SU-DHL-6 (cell line): ENCODE measurements at regions not wholly inside any gene's neighbourhood (a gene's known extent, or its start where the extent isn't known, plus 50 kb on each side); places are given as distances from the start of the nearest gene placed in this dataset.

Experiments
- H2AFZ ChIP-seq: fragments of 200-600 bp; sonication (generic); 2 replicates; pipeline ENCODE4 v1.6.1; 2014; ENCODE audit warnings: low read depth, mild to moderate bottlenecking, moderate library complexity, mixed read lengths, antibody characterized with exemption, low read length; ENCODE audit not compliant: severe bottlenecking
- H3F3A ChIP-seq: fragments of 200-600 bp; shearing (Covaris generic); 2 replicates; pipeline ENCODE4 v1.6.0; 2016; ENCODE audit warnings: antibody characterized with exemption, mild to moderate bottlenecking; ENCODE audit not compliant: insufficient read depth
- H3K27ac ChIP-seq: fragments of 200-600 bp; sonication (generic); 2 replicates; pipeline ENCODE4 v1.5.1; 2016; ENCODE audit warnings: low read depth, mild to moderate bottlenecking, low read length, moderate library complexity, mixed read lengths
- H3K27me3 ChIP-seq: fragments of 200-600 bp; sonication (generic), shearing (Covaris generic); 2 replicates; pipeline ENCODE4 v1.6.0; 2014; ENCODE audit warnings: mild to moderate bottlenecking, low read length
- H3K36me3 ChIP-seq: fragments of 200-600 bp; sonication (generic); 2 replicates; pipeline ENCODE4 v1.6.1; 2014; ENCODE audit warnings: mild to moderate bottlenecking, low read length, mixed read lengths
- H3K4me2 ChIP-seq: fragments of 300-600, 200-600 bp; shearing (Covaris generic), sonication (generic); 2 replicates; pipeline ENCODE4 v1.6.0; 2014; ENCODE audit warnings: low read length, low read depth, mild to moderate bottlenecking; ENCODE audit not compliant: poor library complexity, severe bottlenecking
- H3K4me3 ChIP-seq: fragments of 200-600 bp; sonication (generic); 2 replicates; pipeline ENCODE4 v1.5.1; 2014; ENCODE audit warnings: antibody characterized with exemption, low read length, mild to moderate bottlenecking, mixed read lengths; ENCODE audit not compliant: insufficient read depth, poor library complexity, severe bottlenecking
- H3K79me2 ChIP-seq: fragments of 200-600 bp; sonication (generic); 2 replicates; pipeline ENCODE4 v1.6.1; 2014; ENCODE audit warnings: mild to moderate bottlenecking, low read length, moderate library complexity; ENCODE audit not compliant: insufficient read depth
- H3K9ac ChIP-seq: fragments of 200-600 bp; sonication (generic); 2 replicates; pipeline ENCODE4 v1.7.0; 2014; ENCODE audit warnings: mild to moderate bottlenecking, low read length
- H3K9me2 ChIP-seq: fragments of 200-600 bp; sonication (generic); replicated peaks from 2 replicates; pipeline ENCODE4 v1.6.1; 2014; ENCODE audit warnings: low read length; ENCODE audit not compliant: insufficient read depth
- H3K9me3 ChIP-seq: fragments of 200-600 bp; sonication (generic); 2 replicates; pipeline ENCODE4 v1.6.1; 2014; ENCODE audit warnings: low read length, mixed read lengths; ENCODE audit not compliant: insufficient read depth
- H4K20me1 ChIP-seq: fragments of 200-600 bp; sonication (generic); 2 replicates; pipeline ENCODE4 v1.6.1; 2014; ENCODE audit warnings: low read depth, mild to moderate bottlenecking, antibody characterized with exemption, low read length, moderate library complexity, mixed read lengths
- CTCF ChIP-seq: fragments of 200-600 bp; sonication (generic); IDR thresholded peaks from one replicate; pipeline ENCODE4 v1.5.1; 2017; ENCODE audit warnings: antibody characterized with exemption, mild to moderate bottlenecking, low read length, moderate library complexity; ENCODE audit not compliant: insufficient read depth, poor library complexity, severe bottlenecking
- EZH2phosphoT487 ChIP-seq: fragments of 200-600 bp; sonication (generic), shearing (Covaris generic); conservative IDR thresholded peaks from 2 replicates; pipeline ENCODE4 v1.6.1; 2018; ENCODE audit warnings: mild to moderate bottlenecking, antibody characterized with exemption, low read length, moderate library complexity, mixed read lengths

- H3K4me2 ChIP-seq: no peak overlapping the region
- H3K79me2 ChIP-seq: no peaks in the 10 kb centered on the region
- no peaks in the 10 kb centered on the region for H3F3A ChIP-seq
- no peak overlapping the region for H3K27ac ChIP-seq
- no peaks in the 10 kb centered on the region for H3K36me3 ChIP-seq
- no peaks in the 10 kb centered on the region for H4K20me1 ChIP-seq
- H2AFZ ChIP-seq: no peak overlapping the region
- H3K9me2 ChIP-seq: no peaks in the 10 kb centered on the region
- no peak overlapping the region for H3K4me3 ChIP-seq
- H3K27me3 ChIP-seq: no peaks in the 10 kb centered on the region
- H3K9me3 ChIP-seq: no peaks in the 10 kb centered on the region
- no peak overlapping the region for H3K9ac ChIP-seq
- TF ChIP-seq CTCF (no peak), EZH2phosphoT487 (no peak)
These were observed 124.4 kb downstream of the FBXO15 start for GRCh38 chr18:74023220-74023619.

- H2AFZ ChIP-seq: no peak overlapping the region
- H3K4me3 ChIP-seq: no peak overlapping the region
- H3K27ac ChIP-seq: no peak overlapping the region
- no peak overlapping the region for H3K4me2 ChIP-seq
- no peaks in the 10 kb centered on the region for H3K79me2 ChIP-seq
- no peaks in the 10 kb centered on the region for H3K36me3 ChIP-seq
- no peak overlapping the region for H3K9ac ChIP-seq
- H3K27me3 ChIP-seq: no peaks in the 10 kb centered on the region
- TF ChIP-seq CTCF (no peak), EZH2phosphoT487 (no peak)
- no peaks in the 10 kb centered on the region for H3K9me3 ChIP-seq
- H3K9me2 ChIP-seq: no peaks in the 10 kb centered on the region
- no peaks in the 10 kb centered on the region for H3F3A ChIP-seq
- H4K20me1 ChIP-seq: no peaks in the 10 kb centered on the region
These were observed 127.8 kb downstream of the FBXO15 start for GRCh38 chr18:74019864-74020263.

GRCh38 chr18:74013955-74014354 lies 133.7 kb downstream of the FBXO15 start:
- H3K27me3 ChIP-seq: no peaks in the 10 kb centered on the region
- H4K20me1 ChIP-seq: no peaks in the 10 kb centered on the region
- H3K9ac ChIP-seq: no peak overlapping the region
- H3K9me3 ChIP-seq: no peaks in the 10 kb centered on the region
- no peaks in the 10 kb centered on the region for H3K36me3 ChIP-seq
- H3F3A ChIP-seq: no peaks in the 10 kb centered on the region
- no peak overlapping the region for H3K4me3 ChIP-seq
- no peak for TF ChIP-seq EZH2phosphoT487
- TF ChIP-seq CTCF: no peak
- H3K4me2 ChIP-seq: no peak overlapping the region
- H3K27ac ChIP-seq: no peak overlapping the region
- no peaks in the 10 kb centered on the region for H3K79me2 ChIP-seq
- H2AFZ ChIP-seq: no peak overlapping the region
- H3K9me2 ChIP-seq: no peaks in the 10 kb centered on the region
